Endothelial cell of umbilical vein (primary cell): ENCODE measurements at regions not wholly inside any gene's neighbourhood (a gene's known extent, or its start where the extent isn't known, plus 50 kb on each side); places are given as distances from the start of the nearest gene placed in this dataset.

Experiments
- EZH2 ChIP-seq: IDR thresholded peaks from 2 replicates; pipeline ENCODE4 v1.6.1; 2012; ENCODE audit warnings: borderline replicate concordance, low read depth, mild to moderate bottlenecking, moderate library complexity, low read length, inconsistent platforms; ENCODE audit not compliant: severe bottlenecking
- FOS ChIP-seq: IDR thresholded peaks from 2 replicates; pipeline ENCODE4 v1.6.1; 2011; ENCODE audit warnings: mild to moderate bottlenecking, low read length, moderate library complexity, borderline replicate concordance; ENCODE audit not compliant: insufficient read depth
- GATA2 ChIP-seq: IDR thresholded peaks from 2 replicates; pipeline ENCODE4 v1.7.0; 2011; ENCODE audit warnings: low read depth, mild to moderate bottlenecking, moderate library complexity, mixed read lengths, low read length; ENCODE audit not compliant: insufficient read length, insufficient read depth
- MYC ChIP-seq: IDR thresholded peaks from one replicate; pipeline ENCODE4 v1.6.1; 2011; ENCODE audit warnings: mild to moderate bottlenecking, low read depth, low read length
- POLR2A ChIP-seq: IDR thresholded peaks from 2 replicates; pipeline ENCODE4 v1.6.1; 2012; ENCODE audit warnings: low read depth, mild to moderate bottlenecking, control low read depth, low read length
- POLR2AphosphoS5 ChIP-seq: IDR thresholded peaks from 2 replicates; pipeline ENCODE4 v1.6.1; 2012; ENCODE audit warnings: low read depth, mild to moderate bottlenecking, control low read depth, low read length, moderate library complexity; ENCODE audit not compliant: insufficient read depth
- TF ChIP-seq, protein P1 (sequence below), 2 donors: IDR thresholded peaks; 1 replicate in 1 of 2; 2 replicates in 1 of 2; pipeline ENCODE4 v1.5.1; 2011; ENCODE audit warnings: low read length in 2 of 2, mild to moderate bottlenecking in 2 of 2, moderate library complexity in 2 of 2, control low read depth in 1 of 2, inconsistent platforms in 1 of 2, low read depth in 1 of 2; ENCODE audit not compliant: insufficient read depth in 1 of 2; ENCODE audit errors: extremely low read depth in 1 of 2

GRCh38 chr5:144004751-144005150 lies 165.7 kb downstream of the YIPF5 start:
- TF ChIP-seq, protein P1, sequence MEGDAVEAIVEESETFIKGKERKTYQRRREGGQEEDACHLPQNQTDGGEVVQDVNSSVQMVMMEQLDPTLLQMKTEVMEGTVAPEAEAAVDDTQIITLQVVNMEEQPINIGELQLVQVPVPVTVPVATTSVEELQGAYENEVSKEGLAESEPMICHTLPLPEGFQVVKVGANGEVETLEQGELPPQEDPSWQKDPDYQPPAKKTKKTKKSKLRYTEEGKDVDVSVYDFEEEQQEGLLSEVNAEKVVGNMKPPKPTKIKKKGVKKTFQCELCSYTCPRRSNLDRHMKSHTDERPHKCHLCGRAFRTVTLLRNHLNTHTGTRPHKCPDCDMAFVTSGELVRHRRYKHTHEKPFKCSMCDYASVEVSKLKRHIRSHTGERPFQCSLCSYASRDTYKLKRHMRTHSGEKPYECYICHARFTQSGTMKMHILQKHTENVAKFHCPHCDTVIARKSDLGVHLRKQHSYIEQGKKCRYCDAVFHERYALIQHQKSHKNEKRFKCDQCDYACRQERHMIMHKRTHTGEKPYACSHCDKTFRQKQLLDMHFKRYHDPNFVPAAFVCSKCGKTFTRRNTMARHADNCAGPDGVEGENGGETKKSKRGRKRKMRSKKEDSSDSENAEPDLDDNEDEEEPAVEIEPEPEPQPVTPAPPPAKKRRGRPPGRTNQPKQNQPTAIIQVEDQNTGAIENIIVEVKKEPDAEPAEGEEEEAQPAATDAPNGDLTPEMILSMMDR (IDR thresholded peaks at IDR 0.05; ENCODE audit: extremely low read depth in 1 of 2, insufficient read depth in 1 of 2, low read depth in 1 of 2, low read length in 2 of 2): no peak
- TF ChIP-seq POLR2AphosphoS5 (no peak), GATA2 (no peak), POLR2A (no peak), MYC (no peak), EZH2 (no peak), FOS (no peak)
